ENCODE measurements at regions not wholly inside any gene's neighbourhood (a gene's known extent, or its start where the extent isn't known, plus 50 kb on each side); places are given as distances from the start of the nearest gene placed in this dataset.

GRCh38 chr3:182180654-182181385 lies 469.1 kb downstream of the SOX2 start:
- TF ChIP-seq EZH2 (IDR thresholded peaks at IDR 0.05; ENCODE audit: borderline replicate concordance, low read depth, low read length, severe bottlenecking) (no peak), CTCF (IDR thresholded peaks at IDR 0.05; ENCODE audit: extremely low read depth in 1 of 2, insufficient read depth in 1 of 2, low read depth in 1 of 2, low read length in 2 of 2) (no peak), JUN (IDR thresholded peaks at IDR 0.05; ENCODE audit: borderline replicate concordance, insufficient read depth, insufficient read length, low read depth) (no peak), POLR2A (IDR thresholded peaks at IDR 0.05; ENCODE audit: low read depth, low read length) (no peak), POLR2AphosphoS5 (IDR thresholded peaks at IDR 0.05; ENCODE audit: insufficient read depth, low read depth, low read length) (no peak)
